PC-9 (cell line): ENCODE measurements at regions not wholly inside any gene's neighbourhood (a gene's known extent, or its start where the extent isn't known, plus 50 kb on each side); places are given as distances from the start of the nearest gene placed in this dataset.
"Not testable (repeated sequence)": the region's sequence is repeated elsewhere in the genome, so short reads cannot be mapped to it uniquely, and the experiment has no call there.

Experiments
- BruUV-seq: library from RNA; stranded (reverse); fragments of 400-500 nt; replicated peaks from 2 replicates; lab custom pipeline; 2021; lab: Mats Ljungman, UMichigan
- CTCF ChIA-PET: fragments of 300-600 bp; sonication (Branson Sonifier 250); formaldehyde crosslinking; loops from one replicate; lab custom pipeline; 2022; ENCODE audit warnings: antibody characterized with exemption; lab: Charles Lee
- POLR2A ChIA-PET: fragments of 300-600 bp; sonication (Branson Sonifier 250); formaldehyde crosslinking; loops from one replicate; lab custom pipeline; 2022; ENCODE audit warnings: antibody characterized with exemption; ENCODE audit not compliant: unreplicated experiment; lab: Charles Lee
- DNase-seq, 2 experiments: peaks; one replicate each; pipeline versions ENCODE4 v3.0.0 to v3.0.0-alpha.2; 2015 to 2022; ENCODE audit warnings: mixed read lengths in 1 of 2
- H2AFZ ChIP-seq: fragments of 200-600 bp; sonication (generic); 2 replicates; pipeline ENCODE4 v1.8.1; 2017; ENCODE audit warnings: antibody characterized with exemption
- H3F3A ChIP-seq: fragments of 200-600 bp; sonication (generic); 2 replicates; pipeline ENCODE4 v1.8.1; 2017; ENCODE audit warnings: antibody characterized with exemption, mild to moderate bottlenecking, low read depth; ENCODE audit not compliant: insufficient read depth
- H3K27ac ChIP-seq: fragments of 200-600 bp; sonication (generic); 2 replicates; pipeline ENCODE4 v1.6.1; 2016; ENCODE audit warnings: mixed run types
- H3K27me3 ChIP-seq: fragments of 200-600 bp; sonication (generic); 2 replicates; pipeline ENCODE4 v1.6.1; 2016; ENCODE audit warnings: low read depth, mixed run types; ENCODE audit not compliant: insufficient read depth
- H3K36me3 ChIP-seq: fragments of 200-600 bp; sonication (generic); 2 replicates; pipeline ENCODE4 v1.6.1; 2016; ENCODE audit warnings: low read depth, mixed run types
- H3K4me1 ChIP-seq: fragments of 200-600 bp; sonication (generic); replicated peaks from 2 replicates; pipeline ENCODE4 v1.6.1; 2016; ENCODE audit warnings: mixed run types; ENCODE audit not compliant: insufficient read depth
- H3K4me2 ChIP-seq: fragments of 200-600 bp; sonication (generic); 2 replicates; pipeline ENCODE4 v1.6.1; 2017; ENCODE audit warnings: mixed run types
- H3K4me3 ChIP-seq: fragments of 200-600 bp; sonication (generic); 2 replicates; pipeline ENCODE4 v1.6.1; 2016; ENCODE audit warnings: mixed run types
- H3K79me2 ChIP-seq: fragments of 200-600 bp; sonication (generic); 2 replicates; pipeline ENCODE4 v1.6.1; 2017; ENCODE audit warnings: low read depth, mixed run types
- H3K9me2 ChIP-seq: fragments of 200-600 bp; sonication (generic); 2 replicates; pipeline ENCODE4 v1.8.1; 2017; ENCODE audit warnings: mild to moderate bottlenecking; ENCODE audit not compliant: insufficient read depth
- H3K9me3 ChIP-seq: fragments of 200-600 bp; sonication (generic); 2 replicates; pipeline ENCODE4 v1.8.1; 2016; ENCODE audit warnings: low read depth; ENCODE audit not compliant: insufficient read depth
- H4K20me1 ChIP-seq: fragments of 200-600 bp; sonication (generic); 2 replicates; pipeline ENCODE4 v1.8.1; 2017; ENCODE audit not compliant: insufficient read depth
- CTCF ChIP-seq: fragments of 200-600 bp; sonication (generic); conservative IDR thresholded peaks from 2 replicates; pipeline ENCODE4 v1.6.1; 2017; ENCODE audit warnings: mixed run types, antibody characterized with exemption, mild to moderate bottlenecking, moderate library complexity
- EZH2 ChIP-seq: fragments of 200-600 bp; sonication (generic); IDR thresholded peaks from 2 replicates; pipeline ENCODE4 v1.8.0; 2017; ENCODE audit warnings: antibody characterized with exemption, low read depth
- intact Hi-C: fragments of 100-400 bp; cut with micrococcal nuclease; formaldehyde crosslinking; loops from one replicate; pipeline ENCODE4 v1.10.0; 2022; ENCODE audit not compliant: unreplicated experiment

GRCh38 chr1:110267260-110267659, 57.1 kb downstream of the KCNC4 start:
- no peaks in the 10 kb centered on the region for H3K4me1 ChIP-seq
- H2AFZ ChIP-seq: no peak overlapping the region
- POLR2A ChIA-PET: no interaction called here
- H3K27me3 ChIP-seq: 0 out of 2 replicates have a peak, but pooled peaks cover 7% of the 10 kb centered on the region
- no peak overlapping the region for H3K4me3 ChIP-seq
- H3K36me3 ChIP-seq: no peaks in the 10 kb centered on the region
- BruUV-seq: no TSS peak
- H3K4me2 ChIP-seq: no peak overlapping the region
- no peak for DNase-seq
- no peaks in the 10 kb centered on the region for H3F3A ChIP-seq
- intact Hi-C loops: no loop called here
- CTCF ChIA-PET: no interaction called here
- H3K9me2 ChIP-seq: no peaks in the 10 kb centered on the region
- no peaks in the 10 kb centered on the region for H4K20me1 ChIP-seq
- H3K27ac ChIP-seq: no peak overlapping the region
- TF ChIP-seq CTCF: no peak
- TF ChIP-seq EZH2: no peak
- no peaks in the 10 kb centered on the region for H3K79me2 ChIP-seq
- H3K9me3 ChIP-seq: no peaks in the 10 kb centered on the region

GRCh38 chr1:110272045-110272444, 61.9 kb downstream of the KCNC4 start:
- Histone ChIP-seq H3F3A (no peaks in the 10 kb centered on the region), H2AFZ (no peak overlapping the region), H3K27me3 (0 out of 2 replicates have a peak, but pooled peaks cover 8% of the 10 kb centered on the region), H3K27ac (no peak overlapping the region), H3K9me3 (no peaks in the 10 kb centered on the region), H3K79me2 (no peaks in the 10 kb centered on the region), H3K4me2 (no peak overlapping the region), H3K9me2 (no peaks in the 10 kb centered on the region), H3K4me1 (no peaks in the 10 kb centered on the region), H3K4me3 (no peak overlapping the region), H4K20me1 (no peaks in the 10 kb centered on the region), H3K36me3 (no peaks in the 10 kb centered on the region)
- BruUV-seq: no TSS peak
- POLR2A ChIA-PET: interaction anchor here (0.7 kb wide), 1 partner anchor 11 kb away, joined by 6 read pairs; no protein-coding TSS in a partner anchor
- intact Hi-C loops: no loop called here
- CTCF ChIA-PET: no interaction called here
- peak in 1 of 2 experiments; percentile 42 for DNase-seq
- TF ChIP-seq EZH2 (no peak), CTCF (no peak)

GRCh38 chr1:110273832-110274231, 63.7 kb downstream of the KCNC4 start:
- H3K4me3 ChIP-seq, H3K9me3 ChIP-seq, BruUV-seq, H3K36me3 ChIP-seq, POLR2A ChIA-PET, H2AFZ ChIP-seq, H3K79me2 ChIP-seq, H3K27ac ChIP-seq, CTCF ChIA-PET, H3F3A ChIP-seq, H3K4me2 ChIP-seq, H3K9me2 ChIP-seq, H3K4me1 ChIP-seq, H4K20me1 ChIP-seq, DNase-seq, intact Hi-C loops: not testable (repeated sequence)
- H3K27me3 ChIP-seq: 0 out of 2 replicates have a peak, but pooled peaks cover 13% of the 10 kb centered on the region

- H2AFZ ChIP-seq: no peak overlapping the region
- CTCF ChIA-PET: no interaction called here
- H3K27me3 ChIP-seq: 0 out of 2 replicates have a peak, but pooled peaks cover 5% of the 10 kb centered on the region
- BruUV-seq: no TSS peak
- no peaks in the 10 kb centered on the region for H3K9me2 ChIP-seq
- no peak overlapping the region for H3K4me3 ChIP-seq
- H3K79me2 ChIP-seq: no peaks in the 10 kb centered on the region
- H3K4me1 ChIP-seq: no peaks in the 10 kb centered on the region
- no peak for DNase-seq
- H3K36me3 ChIP-seq: no peaks in the 10 kb centered on the region
- H3K27ac ChIP-seq: no peak overlapping the region
- POLR2A ChIA-PET: interaction anchor here (0.6 kb wide), 1 partner anchor 43 kb away, joined by 3 read pairs; no protein-coding TSS in a partner anchor
- no peaks in the 10 kb centered on the region for H4K20me1 ChIP-seq
- H3K9me3 ChIP-seq: no peaks in the 10 kb centered on the region
- H3K4me2 ChIP-seq: no peak overlapping the region
- no peaks in the 10 kb centered on the region for H3F3A ChIP-seq
- TF ChIP-seq EZH2 (no peak), CTCF (no peak)
- intact Hi-C loops: no loop called here
Observed at GRCh38 chr1:110280126-110280525, 59.1 kb upstream of the RBM15 start.
